ENCODE measurements at regions not wholly inside any gene's neighbourhood (a gene's known extent, or its start where the extent isn't known, plus 50 kb on each side); places are given as distances from the start of the nearest gene placed in this dataset.

DNA sequence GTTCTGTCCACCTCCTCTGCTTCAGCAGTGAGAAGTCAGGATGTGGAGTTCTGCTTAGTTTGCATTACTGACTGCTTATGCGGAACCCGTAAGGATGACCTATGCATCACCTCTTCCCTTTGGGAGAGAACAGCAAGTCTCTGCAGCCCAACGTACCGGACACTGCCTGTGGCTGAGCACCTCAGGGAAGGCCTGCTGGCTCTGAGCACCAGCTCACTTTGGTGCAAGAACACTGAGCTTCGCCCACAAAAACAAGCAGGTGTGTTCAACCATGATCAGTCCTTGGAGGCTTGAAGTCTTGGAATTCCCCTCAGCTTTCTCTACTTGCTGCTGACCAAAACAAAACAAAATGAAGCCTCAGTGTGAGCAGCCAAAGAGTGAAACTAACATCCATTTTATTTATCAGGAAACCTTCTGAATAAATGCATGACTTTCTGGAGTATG is 52.7 kb upstream of the NCK2 start:
- no peak for TF ChIP-seq CTCF (IDR thresholded peaks at IDR 0.05; ENCODE audit: insufficient read depth, low read depth, low read length)
- no peak overlapping the region for H3K4me3 ChIP-seq (ENCODE audit: low read depth, low read length)
- no peak for DNase-seq (ENCODE audit: low read depth)

DNA sequence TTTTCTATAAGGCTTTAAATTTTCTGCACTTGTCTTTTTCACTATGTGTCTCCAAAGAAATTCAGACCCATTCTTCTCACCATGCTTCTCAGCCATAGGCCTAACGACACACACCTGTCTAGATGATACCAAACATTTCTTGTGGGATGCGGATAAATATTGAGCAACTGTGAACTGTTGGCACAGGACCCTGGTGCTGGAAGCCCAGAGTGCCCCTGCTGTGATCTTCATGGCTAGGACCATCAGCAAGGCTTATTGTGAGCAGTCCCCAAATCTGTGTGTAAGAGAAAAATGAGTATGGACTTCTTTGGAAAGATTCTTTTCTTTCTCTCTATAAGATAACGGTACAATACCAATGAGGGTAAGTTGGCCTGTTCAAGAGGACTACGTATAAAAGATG is 54.1 kb upstream of the NCK2 start:
- DNase-seq (ENCODE audit: low read depth): no peak
- no peak for TF ChIP-seq CTCF (IDR thresholded peaks at IDR 0.05; ENCODE audit: insufficient read depth, low read depth, low read length)
- no peak overlapping the region for H3K4me3 ChIP-seq (ENCODE audit: low read depth, low read length)

GRCh38 chr2:105689484-105689883 is 55.2 kb upstream of the NCK2 start:
- no peak for TF ChIP-seq CTCF (IDR thresholded peaks at IDR 0.05; ENCODE audit: insufficient read depth, low read depth, low read length)
- H3K4me3 ChIP-seq (ENCODE audit: low read depth, low read length): no peak overlapping the region
- DNase-seq (ENCODE audit: low read depth): no peak

- no peak for TF ChIP-seq CTCF (IDR thresholded peaks at IDR 0.05; ENCODE audit: insufficient read depth, low read depth, low read length)
- no peak for DNase-seq (ENCODE audit: low read depth)
- no peak overlapping the region for H3K4me3 ChIP-seq (ENCODE audit: low read depth, low read length)
Observed at GRCh38 chr2:105688946-105689345, 55.8 kb upstream of the NCK2 start.

GRCh38 chr2:105686588-105686987 is 58.1 kb upstream of the NCK2 start:
- H3K4me3 ChIP-seq (ENCODE audit: low read depth, low read length): no peak overlapping the region
- no peak for DNase-seq (ENCODE audit: low read depth)
- no peak for TF ChIP-seq CTCF (IDR thresholded peaks at IDR 0.05; ENCODE audit: insufficient read depth, low read depth, low read length)

- TF ChIP-seq CTCF (IDR thresholded peaks at IDR 0.05; ENCODE audit: insufficient read depth, low read depth, low read length): no peak
Observed at GRCh38 chr2:105683011-105683492, 61.7 kb upstream of the NCK2 start.

DNA sequence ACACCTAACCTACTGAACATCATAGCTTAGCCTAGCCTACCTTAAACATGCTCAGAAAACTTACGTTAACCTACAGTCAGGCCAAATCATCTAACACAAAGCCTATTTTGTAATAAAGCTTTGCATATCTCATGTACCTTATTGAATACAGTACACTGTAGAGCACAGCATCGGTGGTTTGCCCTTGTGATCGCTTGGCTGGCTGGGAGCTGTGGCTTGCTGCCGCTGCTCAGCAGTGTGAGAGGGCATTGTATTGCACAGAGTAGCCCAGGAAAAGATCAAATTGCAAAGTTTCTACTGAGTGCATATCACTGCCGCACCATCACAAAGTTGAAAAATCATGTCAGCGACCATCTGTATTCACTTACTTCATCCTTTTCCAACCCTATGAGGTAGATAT is 62.3 kb upstream of the NCK2 start:
- no peak overlapping the region for H3K4me3 ChIP-seq (ENCODE audit: low read depth, low read length)
- no peak for DNase-seq (ENCODE audit: low read depth)
- TF ChIP-seq CTCF (IDR thresholded peaks at IDR 0.05; ENCODE audit: insufficient read depth, low read depth, low read length): no peak

More at GRCh38 chr2:105683011-105683492, 61.7 kb upstream of the NCK2 start:
- no peak for DNase-seq (ENCODE audit: low read depth)
- H3K4me3 ChIP-seq (ENCODE audit: low read depth, low read length): no peak overlapping the region
